ENCODE measurements at regions not wholly inside any gene's neighbourhood (a gene's known extent, or its start where the extent isn't known, plus 50 kb on each side); places are given as distances from the start of the nearest gene placed in this dataset.
A peak's percentile ranks its signal among the peaks of the same experiment; 100 is the strongest.

GRCh38 chr11:45085646-45086501 lies 60.6 kb upstream of the PRDM11 start:
- Histone ChIP-seq H3K9me3 (ENCODE audit: control insufficient read depth in 2 of 2, insufficient read depth in 1 of 2, low read depth in 1 of 2, low read length in 1 of 2) (no peaks in the 10 kb centered on the region), H3K4me3 (ENCODE audit: low read depth in 1 of 2, low read length in 2 of 2) (no peak overlapping the region), H3K4me1 (ENCODE audit: control insufficient read depth in 2 of 2, insufficient read depth in 2 of 2, low read length in 1 of 2) (peaks cover 0 to 13% of the 10 kb centered on the region in 2 donors), H3K27ac (ENCODE audit: low read depth in 2 of 2, low read length in 1 of 2) (no peak overlapping the region), H3K27me3 (ENCODE audit: control insufficient read depth in 1 of 2, insufficient read depth in 2 of 2, low read length in 2 of 2) (no peaks in the 10 kb centered on the region), H3K36me3 (ENCODE audit: control insufficient read depth in 2 of 2, insufficient read depth in 2 of 2, low read length in 1 of 2) (no peaks in the 10 kb centered on the region)
- 69 to 72% methylated on average over 11 of the region's 11 CpGs for WGBS, 2 donors

- Histone ChIP-seq H3K27me3 (ENCODE audit: control insufficient read depth in 1 of 2, insufficient read depth in 2 of 2, low read length in 2 of 2) (no peaks in the 10 kb centered on the region), H3K27ac (ENCODE audit: low read depth in 2 of 2, low read length in 1 of 2) (no peak overlapping the region), H3K4me1 (ENCODE audit: control insufficient read depth in 2 of 2, insufficient read depth in 2 of 2, low read length in 1 of 2) (peaks cover 0 to 13% of the 10 kb centered on the region in 2 donors), H3K36me3 (ENCODE audit: control insufficient read depth in 2 of 2, insufficient read depth in 2 of 2, low read length in 1 of 2) (no peaks in the 10 kb centered on the region), H3K9me3 (ENCODE audit: control insufficient read depth in 2 of 2, insufficient read depth in 1 of 2, low read depth in 1 of 2, low read length in 1 of 2) (no peaks in the 10 kb centered on the region), H3K4me3 (ENCODE audit: low read depth in 1 of 2, low read length in 2 of 2) (no peak overlapping the region)
- 91 to 95% methylated on average over 5 of the region's 5 CpGs for WGBS, 2 donors
Observed at GRCh38 chr11:45086526-45086925, 59.9 kb upstream of the PRDM11 start.

GRCh38 chr11:45087086-45087899 lies 59.1 kb upstream of the PRDM11 start:
- WGBS, 2 donors = 66 to 69% methylated on average over 7 of the region's 7 CpGs
- H3K27ac ChIP-seq (ENCODE audit: low read depth in 2 of 2, low read length in 1 of 2) = peak overlapping the region; percentile 43 to 45
- H3K27me3 ChIP-seq (ENCODE audit: control insufficient read depth in 1 of 2, insufficient read depth in 2 of 2, low read length in 2 of 2) = no peaks in the 10 kb centered on the region
- no peak overlapping the region for H3K4me3 ChIP-seq (ENCODE audit: low read depth in 1 of 2, low read length in 2 of 2)
- H3K36me3 ChIP-seq (ENCODE audit: control insufficient read depth in 2 of 2, insufficient read depth in 2 of 2, low read length in 1 of 2) = no peaks in the 10 kb centered on the region
- H3K4me1 ChIP-seq (ENCODE audit: control insufficient read depth in 2 of 2, insufficient read depth in 2 of 2, low read length in 1 of 2) = peaks cover 0 to 17% of the 10 kb centered on the region in 2 donors
- H3K9me3 ChIP-seq (ENCODE audit: control insufficient read depth in 2 of 2, insufficient read depth in 1 of 2, low read depth in 1 of 2, low read length in 1 of 2) = no peaks in the 10 kb centered on the region

GRCh38 chr11:45087900-45088160 lies 58.6 kb upstream of the PRDM11 start:
- Histone ChIP-seq H3K4me3 (ENCODE audit: low read depth in 1 of 2, low read length in 2 of 2) (no peak overlapping the region), H3K36me3 (ENCODE audit: control insufficient read depth in 2 of 2, insufficient read depth in 2 of 2, low read length in 1 of 2) (no peaks in the 10 kb centered on the region), H3K27ac (ENCODE audit: low read depth in 2 of 2, low read length in 1 of 2) (peak overlapping the region; percentile 43 to 45), H3K9me3 (ENCODE audit: control insufficient read depth in 2 of 2, insufficient read depth in 1 of 2, low read depth in 1 of 2, low read length in 1 of 2) (no peaks in the 10 kb centered on the region), H3K4me1 (ENCODE audit: control insufficient read depth in 2 of 2, insufficient read depth in 2 of 2, low read length in 1 of 2) (peaks cover 1 to 17% of the 10 kb centered on the region in 2 donors), H3K27me3 (ENCODE audit: control insufficient read depth in 1 of 2, insufficient read depth in 2 of 2, low read length in 2 of 2) (no peaks in the 10 kb centered on the region)
- 36 to 59% methylated on average over 7 of the region's 7 CpGs for WGBS, 2 donors

GRCh38 chr11:45089251-45089650 lies 57.2 kb upstream of the PRDM11 start:
- Histone ChIP-seq H3K4me3 (ENCODE audit: low read depth in 1 of 2, low read length in 2 of 2) (no peak overlapping the region), H3K4me1 (ENCODE audit: control insufficient read depth in 2 of 2, insufficient read depth in 2 of 2, low read length in 1 of 2) (peaks cover 2 to 25% of the 10 kb centered on the region in 2 donors), H3K9me3 (ENCODE audit: control insufficient read depth in 2 of 2, insufficient read depth in 1 of 2, low read depth in 1 of 2, low read length in 1 of 2) (no peaks in the 10 kb centered on the region), H3K27ac (ENCODE audit: low read depth in 2 of 2, low read length in 1 of 2) (peak overlapping the region; percentile 79 to 82), H3K36me3 (ENCODE audit: control insufficient read depth in 2 of 2, insufficient read depth in 2 of 2, low read length in 1 of 2) (no peaks in the 10 kb centered on the region), H3K27me3 (ENCODE audit: control insufficient read depth in 1 of 2, insufficient read depth in 2 of 2, low read length in 2 of 2) (no peaks in the 10 kb centered on the region)
- 24 to 35% methylated on average over 2 of the region's 2 CpGs for WGBS, 2 donors

- H3K9me3 ChIP-seq (ENCODE audit: control insufficient read depth in 2 of 2, insufficient read depth in 1 of 2, low read depth in 1 of 2, low read length in 1 of 2) = peaks cover 0 to under 1% of the 10 kb centered on the region in 2 donors
- 45 to 50% methylated on average over 6 of the region's 6 CpGs for WGBS, 2 donors
- no peak overlapping the region for H3K4me3 ChIP-seq (ENCODE audit: low read depth in 1 of 2, low read length in 2 of 2)
- peaks cover 2 to 25% of the 10 kb centered on the region in 2 donors for H3K4me1 ChIP-seq (ENCODE audit: control insufficient read depth in 2 of 2, insufficient read depth in 2 of 2, low read length in 1 of 2)
- no peaks in the 10 kb centered on the region for H3K36me3 ChIP-seq (ENCODE audit: control insufficient read depth in 2 of 2, insufficient read depth in 2 of 2, low read length in 1 of 2)
- peak overlapping the region; percentile 79 to 82 for H3K27ac ChIP-seq (ENCODE audit: low read depth in 2 of 2, low read length in 1 of 2)
- H3K27me3 ChIP-seq (ENCODE audit: control insufficient read depth in 1 of 2, insufficient read depth in 2 of 2, low read length in 2 of 2) = no peaks in the 10 kb centered on the region
Observed at GRCh38 chr11:45089676-45090499, 56.6 kb upstream of the PRDM11 start.

GRCh38 chr11:45090607-45091006 lies 55.8 kb upstream of the PRDM11 start:
- H3K27me3 ChIP-seq (ENCODE audit: control insufficient read depth in 1 of 2, insufficient read depth in 2 of 2, low read length in 2 of 2) = no peaks in the 10 kb centered on the region
- H3K4me1 ChIP-seq (ENCODE audit: control insufficient read depth in 2 of 2, insufficient read depth in 2 of 2, low read length in 1 of 2) = peaks cover 2 to 25% of the 10 kb centered on the region in 2 donors
- no peaks in the 10 kb centered on the region for H3K36me3 ChIP-seq (ENCODE audit: control insufficient read depth in 2 of 2, insufficient read depth in 2 of 2, low read length in 1 of 2)
- no peak overlapping the region for H3K4me3 ChIP-seq (ENCODE audit: low read depth in 1 of 2, low read length in 2 of 2)
- H3K9me3 ChIP-seq (ENCODE audit: control insufficient read depth in 2 of 2, insufficient read depth in 1 of 2, low read depth in 1 of 2, low read length in 1 of 2) = peaks cover 0 to 3% of the 10 kb centered on the region in 2 donors
- no peak overlapping the region for H3K27ac ChIP-seq (ENCODE audit: low read depth in 2 of 2, low read length in 1 of 2)
- WGBS, 2 donors = 73 to 79% methylated on average over 3 of the region's 3 CpGs

GRCh38 chr11:45091563-45092403 lies 54.7 kb upstream of the PRDM11 start:
- Histone ChIP-seq H3K27me3 (ENCODE audit: control insufficient read depth in 1 of 2, insufficient read depth in 2 of 2, low read length in 2 of 2) (no peaks in the 10 kb centered on the region), H3K4me1 (ENCODE audit: control insufficient read depth in 2 of 2, insufficient read depth in 2 of 2, low read length in 1 of 2) (peaks cover 2 to 23% of the 10 kb centered on the region in 2 donors), H3K4me3 (ENCODE audit: low read depth in 1 of 2, low read length in 2 of 2) (no peak overlapping the region), H3K36me3 (ENCODE audit: control insufficient read depth in 2 of 2, insufficient read depth in 2 of 2, low read length in 1 of 2) (no peaks in the 10 kb centered on the region), H3K9me3 (ENCODE audit: control insufficient read depth in 2 of 2, insufficient read depth in 1 of 2, low read depth in 1 of 2, low read length in 1 of 2) (peaks cover 0 to 3% of the 10 kb centered on the region in 2 donors), H3K27ac (ENCODE audit: low read depth in 2 of 2, low read length in 1 of 2) (no peak overlapping the region)
- WGBS, 2 donors = 41 to 61% methylated on average over 11 of the region's 11 CpGs
